Astrocyte of the cerebellum (primary cell): ENCODE measurements at regions not wholly inside any gene's neighbourhood (a gene's known extent, or its start where the extent isn't known, plus 50 kb on each side); places are given as distances from the start of the nearest gene placed in this dataset.

Source experiments
- DNase-seq: peaks from one replicate; pipeline ENCODE4 v3.0.0-alpha.2; 2011; ENCODE audit warnings: low read depth
- H3K4me3 ChIP-seq: 2 replicates; pipeline ENCODE4 v1.5.1; 2011; ENCODE audit warnings: mild to moderate bottlenecking, low read depth, low read length, moderate library complexity
- in situ Hi-C: cut with HindIII; loops from 2 replicates; pipeline ENCODE4 v1.10.0; 2017; ENCODE audit warnings: low sequenced_read_pairs
- TF ChIP-seq, protein P1 (sequence below): IDR thresholded peaks from 2 replicates; pipeline ENCODE4 v1.5.1; 2012; ENCODE audit warnings: low read length, low read depth, moderate library complexity, mild to moderate bottlenecking; ENCODE audit errors: missing control alignments

DNA sequence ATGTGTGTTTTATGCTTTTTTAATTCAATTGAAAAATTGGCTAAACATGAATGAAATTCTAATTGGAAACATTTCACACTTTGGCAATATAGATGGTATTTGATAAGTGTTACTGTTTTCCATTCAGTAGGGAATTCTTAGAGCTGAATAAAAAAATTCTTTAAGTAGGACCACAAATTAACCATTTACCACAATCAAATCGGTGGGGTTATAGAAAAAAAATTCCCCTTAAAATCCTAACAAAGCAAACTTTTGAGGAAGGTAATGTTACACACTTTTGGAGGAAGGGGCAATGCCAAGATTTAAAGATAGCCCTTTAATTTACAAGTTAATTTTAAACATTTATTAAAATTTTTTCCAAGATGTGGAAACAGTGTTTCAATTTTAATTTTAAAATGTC lies 279.0 kb upstream of the FIGN start:
- no peak for DNase-seq
- TF ChIP-seq, protein P1, sequence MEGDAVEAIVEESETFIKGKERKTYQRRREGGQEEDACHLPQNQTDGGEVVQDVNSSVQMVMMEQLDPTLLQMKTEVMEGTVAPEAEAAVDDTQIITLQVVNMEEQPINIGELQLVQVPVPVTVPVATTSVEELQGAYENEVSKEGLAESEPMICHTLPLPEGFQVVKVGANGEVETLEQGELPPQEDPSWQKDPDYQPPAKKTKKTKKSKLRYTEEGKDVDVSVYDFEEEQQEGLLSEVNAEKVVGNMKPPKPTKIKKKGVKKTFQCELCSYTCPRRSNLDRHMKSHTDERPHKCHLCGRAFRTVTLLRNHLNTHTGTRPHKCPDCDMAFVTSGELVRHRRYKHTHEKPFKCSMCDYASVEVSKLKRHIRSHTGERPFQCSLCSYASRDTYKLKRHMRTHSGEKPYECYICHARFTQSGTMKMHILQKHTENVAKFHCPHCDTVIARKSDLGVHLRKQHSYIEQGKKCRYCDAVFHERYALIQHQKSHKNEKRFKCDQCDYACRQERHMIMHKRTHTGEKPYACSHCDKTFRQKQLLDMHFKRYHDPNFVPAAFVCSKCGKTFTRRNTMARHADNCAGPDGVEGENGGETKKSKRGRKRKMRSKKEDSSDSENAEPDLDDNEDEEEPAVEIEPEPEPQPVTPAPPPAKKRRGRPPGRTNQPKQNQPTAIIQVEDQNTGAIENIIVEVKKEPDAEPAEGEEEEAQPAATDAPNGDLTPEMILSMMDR: no peak
- in situ Hi-C loops: no loop called here
- no peak overlapping the region for H3K4me3 ChIP-seq

DNA sequence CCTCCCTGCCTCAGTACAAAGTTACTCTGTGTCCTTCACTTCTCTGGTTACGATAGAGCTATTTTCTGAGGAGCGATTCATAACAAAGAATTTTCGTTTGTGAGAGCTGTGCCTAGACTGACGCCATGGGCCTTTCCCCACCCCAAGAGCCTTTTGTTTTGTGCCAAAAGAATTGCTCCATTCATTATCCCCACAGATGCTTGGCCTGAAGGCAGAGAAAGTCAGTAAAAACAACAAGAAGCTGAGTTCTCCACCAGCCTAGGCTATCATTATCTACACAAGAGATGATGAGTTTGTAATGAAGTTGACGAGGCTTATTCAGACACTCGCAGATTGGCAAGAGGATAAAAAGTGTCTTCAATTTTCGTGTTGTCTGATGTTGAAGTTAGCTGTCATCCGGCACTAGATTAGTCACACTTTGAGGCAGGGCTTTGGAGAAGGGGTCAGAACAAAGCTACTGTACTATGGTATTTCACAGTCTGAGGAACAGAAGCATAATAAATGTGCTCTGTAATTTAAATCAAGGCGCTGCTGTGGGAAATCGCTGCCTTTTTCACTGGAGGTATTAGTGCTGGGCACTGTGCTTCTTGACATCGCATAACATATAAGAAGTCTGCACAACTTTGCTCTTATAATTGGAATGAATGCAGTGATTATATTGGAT lies 278.4 kb upstream of the FIGN start:
- no peak for DNase-seq
- in situ Hi-C loops: no loop called here
- no peak overlapping the region for H3K4me3 ChIP-seq
- TF ChIP-seq, protein P1: no peak

DNA sequence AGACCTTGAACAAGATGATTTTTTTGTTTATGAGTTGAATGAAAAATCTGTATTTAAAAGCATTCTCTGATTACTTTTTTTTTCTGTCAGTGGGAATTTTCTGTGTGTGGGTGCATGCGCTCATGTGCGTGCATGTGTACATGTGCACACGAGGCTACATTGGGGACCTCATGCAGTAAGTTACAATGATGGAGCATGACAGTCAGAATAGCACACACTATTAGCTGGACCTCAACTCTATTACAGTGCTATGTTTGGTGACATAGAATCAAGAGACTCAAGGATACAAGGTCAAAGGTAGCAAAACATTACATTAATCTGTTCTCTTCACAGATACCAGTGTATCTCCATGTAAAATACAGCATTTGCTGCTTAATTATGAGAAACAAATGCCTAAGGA lies 276.8 kb upstream of the FIGN start:
- H3K4me3 ChIP-seq: no peak overlapping the region
- no peak for DNase-seq
- TF ChIP-seq, protein P1: no peak
- in situ Hi-C loops: no loop called here

DNA sequence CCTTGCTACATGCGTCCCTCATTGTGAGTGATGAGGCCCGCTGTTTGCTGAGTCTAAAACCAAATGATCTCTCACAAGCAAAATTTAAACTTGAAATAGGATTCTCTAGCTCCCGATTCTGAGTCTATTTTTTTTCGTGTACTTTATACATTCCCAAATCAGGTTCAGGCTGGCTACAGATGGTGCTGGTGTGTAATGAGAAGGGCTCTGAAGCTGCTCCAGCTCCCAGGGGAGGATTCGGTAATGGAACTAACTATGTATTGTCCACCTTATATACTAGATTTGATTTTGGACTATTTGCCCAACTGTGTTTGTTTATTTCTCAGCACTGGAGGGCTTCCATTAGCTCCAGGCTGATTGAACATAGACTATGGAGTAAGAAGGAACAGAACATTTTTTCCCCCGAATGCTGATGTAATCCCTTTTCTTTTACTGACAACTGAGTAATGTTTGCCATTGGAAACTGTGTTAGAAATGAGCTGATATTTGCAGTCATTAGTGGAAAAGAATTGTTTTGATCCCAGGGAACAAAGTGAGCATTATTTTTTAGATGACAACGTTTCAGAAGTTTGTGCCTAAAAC lies 274.0 kb upstream of the FIGN start:
- H3K4me3 ChIP-seq: no peak overlapping the region
- in situ Hi-C loops: no loop called here
- DNase-seq: no peak
- TF ChIP-seq, protein P1: no peak

DNA sequence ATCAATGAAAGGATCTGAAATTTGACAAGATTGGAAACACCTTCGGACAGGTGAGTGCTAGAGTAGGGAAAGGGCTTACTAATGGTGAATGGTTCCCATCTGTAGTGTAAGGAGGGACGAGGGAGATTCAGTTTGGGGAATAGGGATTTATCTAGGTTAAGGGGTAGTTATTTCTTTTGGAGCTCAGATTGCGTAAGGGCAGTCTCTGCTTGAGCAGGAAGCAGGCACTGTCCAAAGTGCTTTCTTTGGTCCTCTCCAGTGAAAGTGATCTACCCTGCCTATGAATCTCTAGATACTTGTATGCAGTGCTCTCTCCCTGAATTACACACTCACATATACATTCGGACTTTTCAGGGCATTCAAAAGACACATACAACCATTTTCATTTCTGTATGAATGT lies 272.9 kb upstream of the FIGN start:
- no peak overlapping the region for H3K4me3 ChIP-seq
- DNase-seq: no peak
- TF ChIP-seq, protein P1: no peak
- in situ Hi-C loops: no loop called here

DNA sequence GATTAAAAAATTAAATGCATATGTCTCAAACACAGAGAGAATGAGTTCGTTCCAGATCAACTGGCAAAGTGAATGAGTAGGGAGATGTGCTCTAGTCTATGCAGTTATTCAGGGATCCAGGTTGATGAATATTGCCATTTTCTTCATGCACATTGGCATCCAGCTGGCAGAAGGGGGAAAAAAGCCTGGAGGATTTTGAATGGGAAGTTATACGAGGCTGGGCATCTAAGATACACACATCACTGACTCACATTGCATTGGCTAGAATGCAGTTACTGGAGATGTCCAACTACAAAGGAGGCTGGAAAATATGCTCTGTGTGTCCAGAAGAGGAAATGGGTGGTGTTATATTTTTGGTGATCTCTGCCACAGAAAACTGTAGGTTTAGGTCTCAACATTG lies 270.9 kb upstream of the FIGN start:
- DNase-seq: no peak
- TF ChIP-seq, protein P1: no peak
- H3K4me3 ChIP-seq: no peak overlapping the region
- in situ Hi-C loops: no loop called here
